ENCODE measurements at regions not wholly inside any gene's neighbourhood (a gene's known extent, or its start where the extent isn't known, plus 50 kb on each side); places are given as distances from the start of the nearest gene placed in this dataset.

- no peak for DNase-seq (ENCODE audit: low spot score)
- Mint-ChIP-seq H3K9me3 (ENCODE audit: unreplicated experiment) (no peaks in the 10 kb centered on the region), H3K36me3 (ENCODE audit: low read depth, unreplicated experiment) (no peaks in the 10 kb centered on the region), H3K4me3 (ENCODE audit: unreplicated experiment) (no peak overlapping the region), H3K4me1 (ENCODE audit: unreplicated experiment) (peaks cover 4% of the 10 kb centered on the region), H3K27ac (ENCODE audit: unreplicated experiment) (no peak overlapping the region), H3K27me3 (ENCODE audit: unreplicated experiment) (no peaks in the 10 kb centered on the region)
- TF ChIP-seq, protein P1, sequence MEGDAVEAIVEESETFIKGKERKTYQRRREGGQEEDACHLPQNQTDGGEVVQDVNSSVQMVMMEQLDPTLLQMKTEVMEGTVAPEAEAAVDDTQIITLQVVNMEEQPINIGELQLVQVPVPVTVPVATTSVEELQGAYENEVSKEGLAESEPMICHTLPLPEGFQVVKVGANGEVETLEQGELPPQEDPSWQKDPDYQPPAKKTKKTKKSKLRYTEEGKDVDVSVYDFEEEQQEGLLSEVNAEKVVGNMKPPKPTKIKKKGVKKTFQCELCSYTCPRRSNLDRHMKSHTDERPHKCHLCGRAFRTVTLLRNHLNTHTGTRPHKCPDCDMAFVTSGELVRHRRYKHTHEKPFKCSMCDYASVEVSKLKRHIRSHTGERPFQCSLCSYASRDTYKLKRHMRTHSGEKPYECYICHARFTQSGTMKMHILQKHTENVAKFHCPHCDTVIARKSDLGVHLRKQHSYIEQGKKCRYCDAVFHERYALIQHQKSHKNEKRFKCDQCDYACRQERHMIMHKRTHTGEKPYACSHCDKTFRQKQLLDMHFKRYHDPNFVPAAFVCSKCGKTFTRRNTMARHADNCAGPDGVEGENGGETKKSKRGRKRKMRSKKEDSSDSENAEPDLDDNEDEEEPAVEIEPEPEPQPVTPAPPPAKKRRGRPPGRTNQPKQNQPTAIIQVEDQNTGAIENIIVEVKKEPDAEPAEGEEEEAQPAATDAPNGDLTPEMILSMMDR (IDR thresholded peaks at IDR 0.05; ENCODE audit: unreplicated experiment) = no peak
These were observed 103.0 kb upstream of the UBE2E2 start for GRCh38 chr3:23100106-23100505.

DNA sequence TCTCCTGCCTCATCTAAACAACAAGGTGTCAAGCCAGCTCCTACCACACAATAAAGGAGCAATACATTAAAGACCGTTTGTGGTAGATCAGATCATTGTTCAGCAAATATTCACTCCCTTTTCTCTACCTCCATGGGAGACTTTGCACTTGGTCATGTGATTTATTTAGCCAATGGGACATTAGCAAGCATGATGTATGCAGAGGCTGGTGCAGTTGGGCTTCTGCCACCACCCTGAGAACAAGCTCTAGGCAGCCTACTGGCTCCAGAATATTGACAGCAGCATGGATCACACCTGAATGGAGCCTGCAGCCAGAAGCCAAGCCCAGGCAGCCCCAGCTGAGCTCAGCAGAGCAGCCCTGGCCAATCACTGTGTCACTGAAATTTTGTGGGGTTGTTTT, 99.4 kb upstream of the UBE2E2 start:
- TF ChIP-seq, protein P1 (IDR thresholded peaks at IDR 0.05; ENCODE audit: unreplicated experiment) = no peak
- no peak for DNase-seq (ENCODE audit: low spot score)
- Mint-ChIP-seq H3K27me3 (ENCODE audit: unreplicated experiment) (peaks cover 2% of the 10 kb centered on the region), H3K4me3 (ENCODE audit: unreplicated experiment) (no peak overlapping the region), H3K9me3 (ENCODE audit: unreplicated experiment) (no peaks in the 10 kb centered on the region), H3K27ac (ENCODE audit: unreplicated experiment) (no peak overlapping the region), H3K4me1 (ENCODE audit: unreplicated experiment) (peaks cover 4% of the 10 kb centered on the region), H3K36me3 (ENCODE audit: low read depth, unreplicated experiment) (no peaks in the 10 kb centered on the region)

GRCh38 chr3:23105048-23105447, 98.1 kb upstream of the UBE2E2 start:
- Mint-ChIP-seq H3K27me3 (ENCODE audit: unreplicated experiment) (peaks cover 2% of the 10 kb centered on the region), H3K4me3 (ENCODE audit: unreplicated experiment) (no peak overlapping the region), H3K9me3 (ENCODE audit: unreplicated experiment) (no peaks in the 10 kb centered on the region), H3K36me3 (ENCODE audit: low read depth, unreplicated experiment) (no peaks in the 10 kb centered on the region), H3K27ac (ENCODE audit: unreplicated experiment) (no peak overlapping the region), H3K4me1 (ENCODE audit: unreplicated experiment) (peaks cover 4% of the 10 kb centered on the region)
- no peak for DNase-seq (ENCODE audit: low spot score)
- TF ChIP-seq, protein P1 (IDR thresholded peaks at IDR 0.05; ENCODE audit: unreplicated experiment) = no peak

- H3K4me1 Mint-ChIP-seq (ENCODE audit: unreplicated experiment) = peaks cover 4% of the 10 kb centered on the region
These were observed 96.5 kb upstream of the UBE2E2 start for GRCh38 chr3:23106666-23107065.

GRCh38 chr3:23107221-23107620, 95.9 kb upstream of the UBE2E2 start:
- peaks cover 4% of the 10 kb centered on the region for H3K4me1 Mint-ChIP-seq (ENCODE audit: unreplicated experiment)
- no peaks in the 10 kb centered on the region for H3K36me3 Mint-ChIP-seq (ENCODE audit: low read depth, unreplicated experiment)
- TF ChIP-seq, protein P1 (IDR thresholded peaks at IDR 0.05; ENCODE audit: unreplicated experiment) = no peak
- H3K27ac Mint-ChIP-seq (ENCODE audit: unreplicated experiment) = no peak overlapping the region
- no peak for DNase-seq (ENCODE audit: low spot score)
- H3K9me3 Mint-ChIP-seq (ENCODE audit: unreplicated experiment) = no peaks in the 10 kb centered on the region
- peaks cover 2% of the 10 kb centered on the region for H3K27me3 Mint-ChIP-seq (ENCODE audit: unreplicated experiment)
- H3K4me3 Mint-ChIP-seq (ENCODE audit: unreplicated experiment) = no peak overlapping the region

More at GRCh38 chr3:23106666-23107065, 96.5 kb upstream of the UBE2E2 start:
- Mint-ChIP-seq H3K27ac (ENCODE audit: unreplicated experiment) (no peak overlapping the region), H3K27me3 (ENCODE audit: unreplicated experiment) (peaks cover 2% of the 10 kb centered on the region), H3K36me3 (ENCODE audit: low read depth, unreplicated experiment) (no peaks in the 10 kb centered on the region), H3K9me3 (ENCODE audit: unreplicated experiment) (no peaks in the 10 kb centered on the region), H3K4me3 (ENCODE audit: unreplicated experiment) (no peak overlapping the region)
- TF ChIP-seq, protein P1 (IDR thresholded peaks at IDR 0.05; ENCODE audit: unreplicated experiment) = no peak
- no peak for DNase-seq (ENCODE audit: low spot score)

Data from endothelial cell (in vitro differentiated cells).